ENCODE measurements at regions not wholly inside any gene's neighbourhood (a gene's known extent, or its start where the extent isn't known, plus 50 kb on each side); places are given as distances from the start of the nearest gene placed in this dataset.
A peak's percentile ranks its signal among the peaks of the same experiment; 100 is the strongest.

GRCh38 chr2:149767516-149767974, 180.0 kb upstream of the MMADHC start:
- no peak for FAIRE-seq
- peak overlapping the region; percentile 53 for H3K4me2 ChIP-seq (ENCODE audit: insufficient read depth, low read length)
- POLR2A ChIA-PET, result no interaction called here

More at GRCh38 chr2:149767516-149767974, 180.0 kb upstream of the MMADHC start:
- Histone ChIP-seq H3K9me1 (replicated peaks; ENCODE audit: control insufficient read depth, extremely low read depth, insufficient read depth, low read length) (no peaks in the 10 kb centered on the region), H3K27ac (ENCODE audit: insufficient read depth, low read depth, low read length) (peak overlapping the region; percentile 70), H3K4me1 (ENCODE audit: control insufficient read depth, extremely low read depth, insufficient read depth, low read length) (peaks cover 34% of the 10 kb centered on the region), H2AFZ (ENCODE audit: low read depth, low read length) (peak overlapping the region; percentile 90), H3K79me2 (ENCODE audit: control insufficient read depth, insufficient read depth, low read length) (no peaks in the 10 kb centered on the region), H3K36me3 (ENCODE audit: control insufficient read depth in 2 of 2, extremely low read depth in 1 of 2, insufficient read depth in 2 of 2, low read length in 2 of 2) (no peaks in the 10 kb centered on the region), H4K20me1 (replicated peaks; ENCODE audit: control insufficient read depth, extremely low read depth, insufficient read depth, low read length) (no peaks in the 10 kb centered on the region), H3K4me3 (replicated peaks in 1 of 3; ENCODE audit: insufficient read depth in 1 of 3, low read depth in 1 of 3, low read length in 3 of 3) (no peak overlapping the region), H3K9ac (replicated peaks; ENCODE audit: extremely low read depth, insufficient read depth, low read length) (peak overlapping the region; percentile 51), H3K27me3 (ENCODE audit: control insufficient read depth in 2 of 2, insufficient read depth in 2 of 2, low read length in 2 of 2) (no peaks in the 10 kb centered on the region), H3K9me3 (replicated peaks; ENCODE audit: control insufficient read depth, insufficient read depth, low read length) (no peaks in the 10 kb centered on the region)
- CTCF ChIA-PET, result interaction anchor here (0.8 to 1.6 kb wide), 4 partner anchors 23 to 1471 kb away, joined by 3 to 5 read pairs (median 4); no protein-coding TSS in a partner anchor
- dilution Hi-C loops (cut with MboI; ENCODE audit: extremely low pct_ligation_motif_present, low sequenced_read_pairs), result no loop called here
- TF ChIP-seq POLR2AphosphoS5 (IDR thresholded peaks at IDR 0.05; ENCODE audit: insufficient read depth, low read depth, low read length) (no peak), EZH2 (IDR thresholded peaks at IDR 0.05; ENCODE audit: borderline replicate concordance, low read depth, low read length, severe bottlenecking) (no peak), MYC (IDR thresholded peaks at IDR 0.05; ENCODE audit: low read depth, low read length) (no peak), JUN (IDR thresholded peaks at IDR 0.05; ENCODE audit: borderline replicate concordance, insufficient read depth, insufficient read length, low read depth) (no peak), POLR2A (IDR thresholded peaks at IDR 0.05; ENCODE audit: low read depth, low read length) (no peak), MAX (IDR thresholded peaks at IDR 0.05; ENCODE audit: insufficient read depth, insufficient read length) (no peak), FOS (IDR thresholded peaks at IDR 0.05; ENCODE audit: borderline replicate concordance, insufficient read depth, low read length) (no peak), GATA2 (IDR thresholded peaks at IDR 0.05; ENCODE audit: insufficient read depth, insufficient read length, low read depth, low read length) (no peak)
- TF ChIP-seq, protein P1, sequence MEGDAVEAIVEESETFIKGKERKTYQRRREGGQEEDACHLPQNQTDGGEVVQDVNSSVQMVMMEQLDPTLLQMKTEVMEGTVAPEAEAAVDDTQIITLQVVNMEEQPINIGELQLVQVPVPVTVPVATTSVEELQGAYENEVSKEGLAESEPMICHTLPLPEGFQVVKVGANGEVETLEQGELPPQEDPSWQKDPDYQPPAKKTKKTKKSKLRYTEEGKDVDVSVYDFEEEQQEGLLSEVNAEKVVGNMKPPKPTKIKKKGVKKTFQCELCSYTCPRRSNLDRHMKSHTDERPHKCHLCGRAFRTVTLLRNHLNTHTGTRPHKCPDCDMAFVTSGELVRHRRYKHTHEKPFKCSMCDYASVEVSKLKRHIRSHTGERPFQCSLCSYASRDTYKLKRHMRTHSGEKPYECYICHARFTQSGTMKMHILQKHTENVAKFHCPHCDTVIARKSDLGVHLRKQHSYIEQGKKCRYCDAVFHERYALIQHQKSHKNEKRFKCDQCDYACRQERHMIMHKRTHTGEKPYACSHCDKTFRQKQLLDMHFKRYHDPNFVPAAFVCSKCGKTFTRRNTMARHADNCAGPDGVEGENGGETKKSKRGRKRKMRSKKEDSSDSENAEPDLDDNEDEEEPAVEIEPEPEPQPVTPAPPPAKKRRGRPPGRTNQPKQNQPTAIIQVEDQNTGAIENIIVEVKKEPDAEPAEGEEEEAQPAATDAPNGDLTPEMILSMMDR (IDR thresholded peaks at IDR 0.05; ENCODE audit: extremely low read depth in 1 of 2, insufficient read depth in 1 of 2, low read depth in 1 of 2, low read length in 2 of 2), result no peak
- DNase-seq (ENCODE audit: low read depth, low spot score), result peak; percentile 67
- intact Hi-C loops (cut with micrococcal nuclease), result loop anchor here (2.0 kb wide), 1 partner anchor 27 kb away; no protein-coding TSS in a partner anchor
- no TSS peak for BruUV-seq (replicated peaks)
